ENCODE measurements at regions not wholly inside any gene's neighbourhood (a gene's known extent, or its start where the extent isn't known, plus 50 kb on each side); places are given as distances from the start of the nearest gene placed in this dataset.

DNA sequence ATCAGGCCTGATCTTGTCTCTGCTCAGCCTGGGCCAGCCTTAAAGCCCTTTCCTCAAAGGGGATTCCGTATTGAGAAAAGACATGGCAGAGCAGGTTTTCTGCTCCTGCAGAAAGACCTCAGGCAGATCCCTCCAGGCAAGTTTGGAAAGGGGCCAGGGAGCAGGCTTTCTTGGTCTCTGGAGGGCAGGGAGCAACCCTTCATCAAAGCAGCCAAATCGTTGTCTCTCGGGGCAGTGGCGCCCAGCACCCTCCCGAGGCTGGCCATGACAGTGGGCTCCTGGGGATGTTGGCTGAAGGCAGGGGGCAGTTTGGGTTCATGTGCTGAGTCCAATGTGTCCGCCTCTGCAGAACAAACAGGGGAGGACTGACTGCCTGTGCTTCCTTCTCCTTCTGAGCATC, 168.4 kb upstream of the WSCD1 start:
- TF ChIP-seq SPI1 (IDR thresholded peaks at IDR 0.05; ENCODE audit: low read depth, low read length) (no peak), POLR2A (IDR thresholded peaks at IDR 0.05; ENCODE audit: low read depth, low read length) (no peak), TAF1 (IDR thresholded peaks at IDR 0.05; ENCODE audit: low read depth, low read length) (no peak), POU2F2 (IDR thresholded peaks at IDR 0.05; ENCODE audit: low read depth, low read length) (no peak)
